MM.1S (cell line): ENCODE measurements at regions not wholly inside any gene's neighbourhood (a gene's known extent, or its start where the extent isn't known, plus 50 kb on each side); places are given as distances from the start of the nearest gene placed in this dataset.

ENCODE experiments used
- EZH2 ChIP-seq: fragments of 300-600 bp; sonication (generic); optimal IDR thresholded peaks from 2 replicates; pipeline ENCODE3; 2017; ENCODE audit warnings: low read depth, mild to moderate bottlenecking, antibody characterized with exemption, low read length, mixed read lengths
- EZH2phosphoT487 ChIP-seq: fragments of 300-600 bp; sonication (generic); IDR thresholded peaks from 2 replicates; pipeline ENCODE4 v1.6.1; 2018; ENCODE audit warnings: antibody characterized with exemption, low read length
- TF ChIP-seq, protein P1 (sequence below): fragments of 300-600 bp; sonication (generic); IDR thresholded peaks from 2 replicates; pipeline ENCODE4 v1.5.1; 2016; ENCODE audit warnings: antibody characterized with exemption, low read length, mixed read lengths

GRCh38 chr20:43831481-43832065 is 83.1 kb upstream of the TOX2 start:
- TF ChIP-seq EZH2 (no peak), EZH2phosphoT487 (no peak)
- TF ChIP-seq, protein P1, sequence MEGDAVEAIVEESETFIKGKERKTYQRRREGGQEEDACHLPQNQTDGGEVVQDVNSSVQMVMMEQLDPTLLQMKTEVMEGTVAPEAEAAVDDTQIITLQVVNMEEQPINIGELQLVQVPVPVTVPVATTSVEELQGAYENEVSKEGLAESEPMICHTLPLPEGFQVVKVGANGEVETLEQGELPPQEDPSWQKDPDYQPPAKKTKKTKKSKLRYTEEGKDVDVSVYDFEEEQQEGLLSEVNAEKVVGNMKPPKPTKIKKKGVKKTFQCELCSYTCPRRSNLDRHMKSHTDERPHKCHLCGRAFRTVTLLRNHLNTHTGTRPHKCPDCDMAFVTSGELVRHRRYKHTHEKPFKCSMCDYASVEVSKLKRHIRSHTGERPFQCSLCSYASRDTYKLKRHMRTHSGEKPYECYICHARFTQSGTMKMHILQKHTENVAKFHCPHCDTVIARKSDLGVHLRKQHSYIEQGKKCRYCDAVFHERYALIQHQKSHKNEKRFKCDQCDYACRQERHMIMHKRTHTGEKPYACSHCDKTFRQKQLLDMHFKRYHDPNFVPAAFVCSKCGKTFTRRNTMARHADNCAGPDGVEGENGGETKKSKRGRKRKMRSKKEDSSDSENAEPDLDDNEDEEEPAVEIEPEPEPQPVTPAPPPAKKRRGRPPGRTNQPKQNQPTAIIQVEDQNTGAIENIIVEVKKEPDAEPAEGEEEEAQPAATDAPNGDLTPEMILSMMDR, result no peak
